ENCODE measurements at regions not wholly inside any gene's neighbourhood (a gene's known extent, or its start where the extent isn't known, plus 50 kb on each side); places are given as distances from the start of the nearest gene placed in this dataset.
A peak's percentile ranks its signal among the peaks of the same experiment; 100 is the strongest.

DNA sequence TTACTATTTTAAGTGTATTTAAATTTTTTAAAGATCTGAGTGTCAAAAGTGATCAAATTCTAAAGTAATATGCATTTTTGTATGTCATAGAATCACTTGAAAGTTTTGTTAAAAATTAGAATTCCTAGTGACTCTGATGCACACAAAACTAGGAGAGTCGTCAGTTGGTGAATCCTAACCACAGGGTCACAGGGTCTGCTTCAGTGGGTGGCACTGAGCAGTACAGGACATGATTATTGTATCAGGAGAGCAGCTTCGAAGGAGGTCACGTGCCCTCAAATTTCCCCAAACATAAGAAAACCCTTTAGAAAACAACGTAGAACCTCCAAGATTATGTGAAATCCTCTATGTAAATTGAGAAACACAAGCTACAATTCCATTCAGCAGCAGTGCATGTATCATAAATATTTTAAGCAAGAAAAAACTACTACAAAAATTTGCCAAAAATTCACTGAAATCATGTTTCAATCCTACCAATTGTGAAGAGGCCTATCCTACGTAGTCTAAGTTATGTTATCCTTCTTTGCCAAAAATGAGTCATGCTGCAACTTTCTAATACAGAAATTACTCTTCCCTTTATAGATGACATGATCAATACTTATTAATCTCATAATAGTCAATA, 323.6 kb downstream of the AASDHPPT start:
- DNase-seq (ENCODE audit: low read depth, low spot score) (no peak), ATAC-seq (no peak)
- ChIA-PET POLR2A (no interaction called here), CTCF (no interaction called here)
- TF ChIP-seq, protein P1, sequence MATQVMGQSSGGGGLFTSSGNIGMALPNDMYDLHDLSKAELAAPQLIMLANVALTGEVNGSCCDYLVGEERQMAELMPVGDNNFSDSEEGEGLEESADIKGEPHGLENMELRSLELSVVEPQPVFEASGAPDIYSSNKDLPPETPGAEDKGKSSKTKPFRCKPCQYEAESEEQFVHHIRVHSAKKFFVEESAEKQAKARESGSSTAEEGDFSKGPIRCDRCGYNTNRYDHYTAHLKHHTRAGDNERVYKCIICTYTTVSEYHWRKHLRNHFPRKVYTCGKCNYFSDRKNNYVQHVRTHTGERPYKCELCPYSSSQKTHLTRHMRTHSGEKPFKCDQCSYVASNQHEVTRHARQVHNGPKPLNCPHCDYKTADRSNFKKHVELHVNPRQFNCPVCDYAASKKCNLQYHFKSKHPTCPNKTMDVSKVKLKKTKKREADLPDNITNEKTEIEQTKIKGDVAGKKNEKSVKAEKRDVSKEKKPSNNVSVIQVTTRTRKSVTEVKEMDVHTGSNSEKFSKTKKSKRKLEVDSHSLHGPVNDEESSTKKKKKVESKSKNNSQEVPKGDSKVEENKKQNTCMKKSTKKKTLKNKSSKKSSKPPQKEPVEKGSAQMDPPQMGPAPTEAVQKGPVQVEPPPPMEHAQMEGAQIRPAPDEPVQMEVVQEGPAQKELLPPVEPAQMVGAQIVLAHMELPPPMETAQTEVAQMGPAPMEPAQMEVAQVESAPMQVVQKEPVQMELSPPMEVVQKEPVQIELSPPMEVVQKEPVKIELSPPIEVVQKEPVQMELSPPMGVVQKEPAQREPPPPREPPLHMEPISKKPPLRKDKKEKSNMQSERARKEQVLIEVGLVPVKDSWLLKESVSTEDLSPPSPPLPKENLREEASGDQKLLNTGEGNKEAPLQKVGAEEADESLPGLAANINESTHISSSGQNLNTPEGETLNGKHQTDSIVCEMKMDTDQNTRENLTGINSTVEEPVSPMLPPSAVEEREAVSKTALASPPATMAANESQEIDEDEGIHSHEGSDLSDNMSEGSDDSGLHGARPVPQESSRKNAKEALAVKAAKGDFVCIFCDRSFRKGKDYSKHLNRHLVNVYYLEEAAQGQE (IDR thresholded peaks at IDR 0.05; ENCODE audit: insufficient read depth in 1 of 2, low read depth in 2 of 2, low read length in 1 of 2) = no peak
- TF ChIP-seq TCF7L2 (IDR thresholded peaks at IDR 0.05; ENCODE audit: low read depth, low read length) = no peak
- no peak for TF ChIP-seq SIN3A (IDR thresholded peaks at IDR 0.05; ENCODE audit: borderline replicate concordance, insufficient read depth, low read depth, low read length)
- no peak for TF ChIP-seq POLR2AphosphoS5 (IDR thresholded peaks at IDR 0.05; ENCODE audit: low read depth, low read length)
- TF ChIP-seq, protein P2, sequence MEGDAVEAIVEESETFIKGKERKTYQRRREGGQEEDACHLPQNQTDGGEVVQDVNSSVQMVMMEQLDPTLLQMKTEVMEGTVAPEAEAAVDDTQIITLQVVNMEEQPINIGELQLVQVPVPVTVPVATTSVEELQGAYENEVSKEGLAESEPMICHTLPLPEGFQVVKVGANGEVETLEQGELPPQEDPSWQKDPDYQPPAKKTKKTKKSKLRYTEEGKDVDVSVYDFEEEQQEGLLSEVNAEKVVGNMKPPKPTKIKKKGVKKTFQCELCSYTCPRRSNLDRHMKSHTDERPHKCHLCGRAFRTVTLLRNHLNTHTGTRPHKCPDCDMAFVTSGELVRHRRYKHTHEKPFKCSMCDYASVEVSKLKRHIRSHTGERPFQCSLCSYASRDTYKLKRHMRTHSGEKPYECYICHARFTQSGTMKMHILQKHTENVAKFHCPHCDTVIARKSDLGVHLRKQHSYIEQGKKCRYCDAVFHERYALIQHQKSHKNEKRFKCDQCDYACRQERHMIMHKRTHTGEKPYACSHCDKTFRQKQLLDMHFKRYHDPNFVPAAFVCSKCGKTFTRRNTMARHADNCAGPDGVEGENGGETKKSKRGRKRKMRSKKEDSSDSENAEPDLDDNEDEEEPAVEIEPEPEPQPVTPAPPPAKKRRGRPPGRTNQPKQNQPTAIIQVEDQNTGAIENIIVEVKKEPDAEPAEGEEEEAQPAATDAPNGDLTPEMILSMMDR (IDR thresholded peaks at IDR 0.05) = no peak
- peak overlapping the region; percentile 3; the same call in 1 of the 2 replicates for H3K27ac ChIP-seq (ENCODE audit: low read length)
- in situ Hi-C loops (cut with HindIII; ENCODE audit: low pct_unique_long_range_greater_than_20kb, low sequenced_read_pairs) = no loop called here
- BruUV-seq (replicated peaks) = no TSS peak
- H3K9me3 ChIP-seq (ENCODE audit: control insufficient read depth, insufficient read depth, low read depth, low read length) = peaks cover 17% of the 10 kb centered on the region
- peaks cover 5% of the 10 kb centered on the region for H3K4me1 ChIP-seq (ENCODE audit: control insufficient read depth, insufficient read depth, low read length)
- intact Hi-C loops (cut with micrococcal nuclease; ENCODE audit: unreplicated experiment) = no loop called here
- H3K27me3 ChIP-seq (ENCODE audit: control insufficient read depth, insufficient read depth, low read length) = no peaks in the 10 kb centered on the region
- H3K36me3 ChIP-seq (ENCODE audit: control insufficient read depth, insufficient read depth, low read length) = no peaks in the 10 kb centered on the region
- no peak overlapping the region for H3K4me3 ChIP-seq (ENCODE audit: low read depth in 2 of 2, low read length in 2 of 2)

- POLR2A ChIA-PET = no interaction called here
- Histone ChIP-seq H3K4me3 (ENCODE audit: low read depth in 2 of 2, low read length in 2 of 2) (no peak overlapping the region), H3K4me1 (ENCODE audit: control insufficient read depth, insufficient read depth, low read length) (peaks cover 5% of the 10 kb centered on the region), H3K9me3 (ENCODE audit: control insufficient read depth, insufficient read depth, low read depth, low read length) (peaks cover 8% of the 10 kb centered on the region), H3K36me3 (ENCODE audit: control insufficient read depth, insufficient read depth, low read length) (no peaks in the 10 kb centered on the region), H3K27ac (ENCODE audit: low read length) (peak overlapping the region; percentile 8; the same call in 1 of the 2 replicates), H3K27me3 (ENCODE audit: control insufficient read depth, insufficient read depth, low read length) (no peaks in the 10 kb centered on the region)
- in situ Hi-C loops (cut with HindIII; ENCODE audit: low pct_unique_long_range_greater_than_20kb, low sequenced_read_pairs) = no loop called here
- ATAC-seq (no peak), DNase-seq (ENCODE audit: low read depth, low spot score) (no peak)
- intact Hi-C loops (cut with micrococcal nuclease; ENCODE audit: unreplicated experiment) = no loop called here
- TF ChIP-seq TCF7L2 (IDR thresholded peaks at IDR 0.05; ENCODE audit: low read depth, low read length) = no peak
- no peak for TF ChIP-seq POLR2AphosphoS5 (IDR thresholded peaks at IDR 0.05; ENCODE audit: low read depth, low read length)
- TF ChIP-seq, protein P2 (IDR thresholded peaks at IDR 0.05) = no peak
- BruUV-seq (replicated peaks) = no TSS peak
- CTCF ChIA-PET = interaction anchor here (0.7 kb wide), 1 partner anchor 162 kb away, joined by 5 read pairs; no protein-coding TSS in a partner anchor
Observed at GRCh38 chr11:106403751-106404150, 326.3 kb downstream of the AASDHPPT start.
